ENCODE measurements at regions not wholly inside any gene's neighbourhood (a gene's known extent, or its start where the extent isn't known, plus 50 kb on each side); places are given as distances from the start of the nearest gene placed in this dataset.

GRCh38 chr7:48728799-48729198 is 195.5 kb upstream of the CDC14C start:
- no TSS peak for BruUV-seq (replicated peaks)
- FAIRE-seq (no peak), ATAC-seq (no peak), DNase-seq (ENCODE audit: low read depth, low spot score) (no peak)
- ChIA-PET RAD21 (ENCODE audit: unreplicated experiment) (no interaction called here), SMC1A (ENCODE audit: uncharacterized antibody, unreplicated experiment) (no interaction called here), CTCF (no interaction called here), POLR2A (no interaction called here)
- intact Hi-C loops (cut with micrococcal nuclease; ENCODE audit: unreplicated experiment) (no loop called here), in situ Hi-C loops (cut with MboI) (no loop called here)
- no peak overlapping the region for H3K4me3 ChIP-seq
- H3K27me3 ChIP-seq (replicated peaks in 1 of 2; ENCODE audit: control insufficient read depth in 2 of 2, insufficient read depth in 2 of 2, low read length in 1 of 2) = no peaks in the 10 kb centered on the region
- no peak overlapping the region for H2AFZ ChIP-seq (ENCODE audit: control insufficient read depth, low read depth, low read length)
- H3K36me3 ChIP-seq (ENCODE audit: control insufficient read depth in 2 of 2, insufficient read depth in 2 of 2, low read length in 1 of 2) = no peaks in the 10 kb centered on the region
- H4K20me1 ChIP-seq (ENCODE audit: control insufficient read depth, insufficient read depth) = no peaks in the 10 kb centered on the region
- H3K79me2 ChIP-seq (ENCODE audit: control insufficient read depth, insufficient read depth, low read length) = no peaks in the 10 kb centered on the region
- H3K4me1 ChIP-seq (ENCODE audit: control insufficient read depth, insufficient read depth, low read length) = no peaks in the 10 kb centered on the region
- no peak overlapping the region for H3K27ac ChIP-seq (ENCODE audit: control insufficient read depth, insufficient read depth)
- H3K4me2 ChIP-seq (ENCODE audit: control insufficient read depth, insufficient read depth) = no peak overlapping the region
- WGBS (ENCODE audit: insufficient coverage, insufficient replicate concordance, low lambda C conversion rate, missing lambda C conversion rate) = 41% methylated on average over 3 of the region's 3 CpGs
- TF ChIP-seq CREM (IDR thresholded peaks at IDR 0.05; ENCODE audit: low read depth) (no peak), PML (IDR thresholded peaks at IDR 0.05; ENCODE audit: low read length) (no peak), HDAC6 (IDR thresholded peaks at IDR 0.05; ENCODE audit: unreplicated experiment) (no peak), PAX5 (IDR thresholded peaks at IDR 0.05; ENCODE audit: borderline replicate concordance, low read depth, low read length) (no peak), MTA3 (IDR thresholded peaks at IDR 0.05; ENCODE audit: borderline replicate concordance, low read length) (no peak), EED (IDR thresholded peaks at IDR 0.05; ENCODE audit: low read depth) (no peak), CREB1 (IDR thresholded peaks at IDR 0.05; ENCODE audit: low read depth) (no peak), STAT3 (IDR thresholded peaks at IDR 0.05; ENCODE audit: low read depth, low read length) (no peak), CHD4 (IDR thresholded peaks at IDR 0.05) (no peak), CHD2 (IDR thresholded peaks at IDR 0.05; ENCODE audit: borderline replicate concordance, low read depth, low read length) (no peak), ZBED1 (IDR thresholded peaks at IDR 0.05; ENCODE audit: borderline replicate concordance) (no peak), ZNF687 (IDR thresholded peaks at IDR 0.05) (no peak)
- TF ChIP-seq, protein P1, sequence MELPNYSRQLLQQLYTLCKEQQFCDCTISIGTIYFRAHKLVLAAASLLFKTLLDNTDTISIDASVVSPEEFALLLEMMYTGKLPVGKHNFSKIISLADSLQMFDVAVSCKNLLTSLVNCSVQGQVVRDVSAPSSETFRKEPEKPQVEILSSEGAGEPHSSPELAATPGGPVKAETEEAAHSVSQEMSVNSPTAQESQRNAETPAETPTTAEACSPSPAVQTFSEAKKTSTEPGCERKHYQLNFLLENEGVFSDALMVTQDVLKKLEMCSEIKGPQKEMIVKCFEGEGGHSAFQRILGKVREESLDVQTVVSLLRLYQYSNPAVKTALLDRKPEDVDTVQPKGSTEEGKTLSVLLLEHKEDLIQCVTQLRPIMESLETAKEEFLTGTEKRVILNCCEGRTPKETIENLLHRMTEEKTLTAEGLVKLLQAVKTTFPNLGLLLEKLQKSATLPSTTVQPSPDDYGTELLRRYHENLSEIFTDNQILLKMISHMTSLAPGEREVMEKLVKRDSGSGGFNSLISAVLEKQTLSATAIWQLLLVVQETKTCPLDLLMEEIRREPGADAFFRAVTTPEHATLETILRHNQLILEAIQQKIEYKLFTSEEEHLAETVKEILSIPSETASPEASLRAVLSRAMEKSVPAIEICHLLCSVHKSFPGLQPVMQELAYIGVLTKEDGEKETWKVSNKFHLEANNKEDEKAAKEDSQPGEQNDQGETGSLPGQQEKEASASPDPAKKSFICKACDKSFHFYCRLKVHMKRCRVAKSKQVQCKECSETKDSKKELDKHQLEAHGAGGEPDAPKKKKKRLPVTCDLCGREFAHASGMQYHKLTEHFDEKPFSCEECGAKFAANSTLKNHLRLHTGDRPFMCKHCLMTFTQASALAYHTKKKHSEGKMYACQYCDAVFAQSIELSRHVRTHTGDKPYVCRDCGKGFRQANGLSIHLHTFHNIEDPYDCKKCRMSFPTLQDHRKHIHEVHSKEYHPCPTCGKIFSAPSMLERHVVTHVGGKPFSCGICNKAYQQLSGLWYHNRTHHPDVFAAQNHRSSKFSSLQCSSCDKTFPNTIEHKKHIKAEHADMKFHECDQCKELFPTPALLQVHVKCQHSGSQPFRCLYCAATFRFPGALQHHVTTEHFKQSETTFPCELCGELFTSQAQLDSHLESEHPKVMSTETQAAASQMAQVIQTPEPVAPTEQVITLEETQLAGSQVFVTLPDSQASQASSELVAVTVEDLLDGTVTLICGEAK (IDR thresholded peaks at IDR 0.05; ENCODE audit: borderline replicate concordance) = no peak
- H3K9me3 ChIP-seq (replicated peaks; ENCODE audit: control insufficient read depth, insufficient read depth, low read length) = no peaks in the 10 kb centered on the region
- no peak overlapping the region for H3K9ac ChIP-seq (ENCODE audit: control insufficient read depth, insufficient read depth, low read length)
